ENCODE measurements at regions not wholly inside any gene's neighbourhood (a gene's known extent, or its start where the extent isn't known, plus 50 kb on each side); places are given as distances from the start of the nearest gene placed in this dataset.

DNA sequence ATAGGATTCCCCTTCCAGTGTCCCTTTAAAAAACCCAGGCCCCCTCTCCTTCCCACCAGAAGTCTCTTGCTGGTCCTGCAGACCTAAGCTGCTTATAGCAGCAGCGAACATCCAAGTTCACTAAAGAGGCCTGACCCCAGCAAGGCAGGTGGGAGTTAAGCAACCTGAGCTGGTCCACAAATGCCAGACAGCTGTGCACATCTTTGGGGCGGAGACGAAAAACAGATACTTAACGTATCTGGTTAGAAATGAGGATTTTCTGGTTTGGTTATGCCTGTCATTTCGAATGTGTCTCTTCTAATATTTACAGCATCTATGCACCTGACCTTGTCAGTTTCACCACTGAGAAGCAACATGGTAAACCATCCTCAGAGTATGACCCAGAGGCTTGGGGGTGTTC is 87.8 kb downstream of the SLC2A10 start:
- Histone ChIP-seq H3K27me3 (no peaks in the 10 kb centered on the region), H3K36me3 (no peaks in the 10 kb centered on the region), H3K4me1 (no peaks in the 10 kb centered on the region), H3K4me3 (no peak overlapping the region), H3K9me3 (no peaks in the 10 kb centered on the region), H3K27ac (no peak overlapping the region)
- intact Hi-C loops (cut with DNase I), result no loop called here
- DNase-seq (ENCODE audit: low spot score in 2 of 2), result no peak
- TF ChIP-seq, protein P1, sequence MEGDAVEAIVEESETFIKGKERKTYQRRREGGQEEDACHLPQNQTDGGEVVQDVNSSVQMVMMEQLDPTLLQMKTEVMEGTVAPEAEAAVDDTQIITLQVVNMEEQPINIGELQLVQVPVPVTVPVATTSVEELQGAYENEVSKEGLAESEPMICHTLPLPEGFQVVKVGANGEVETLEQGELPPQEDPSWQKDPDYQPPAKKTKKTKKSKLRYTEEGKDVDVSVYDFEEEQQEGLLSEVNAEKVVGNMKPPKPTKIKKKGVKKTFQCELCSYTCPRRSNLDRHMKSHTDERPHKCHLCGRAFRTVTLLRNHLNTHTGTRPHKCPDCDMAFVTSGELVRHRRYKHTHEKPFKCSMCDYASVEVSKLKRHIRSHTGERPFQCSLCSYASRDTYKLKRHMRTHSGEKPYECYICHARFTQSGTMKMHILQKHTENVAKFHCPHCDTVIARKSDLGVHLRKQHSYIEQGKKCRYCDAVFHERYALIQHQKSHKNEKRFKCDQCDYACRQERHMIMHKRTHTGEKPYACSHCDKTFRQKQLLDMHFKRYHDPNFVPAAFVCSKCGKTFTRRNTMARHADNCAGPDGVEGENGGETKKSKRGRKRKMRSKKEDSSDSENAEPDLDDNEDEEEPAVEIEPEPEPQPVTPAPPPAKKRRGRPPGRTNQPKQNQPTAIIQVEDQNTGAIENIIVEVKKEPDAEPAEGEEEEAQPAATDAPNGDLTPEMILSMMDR (IDR thresholded peaks at IDR 0.05), result no peak

DNA sequence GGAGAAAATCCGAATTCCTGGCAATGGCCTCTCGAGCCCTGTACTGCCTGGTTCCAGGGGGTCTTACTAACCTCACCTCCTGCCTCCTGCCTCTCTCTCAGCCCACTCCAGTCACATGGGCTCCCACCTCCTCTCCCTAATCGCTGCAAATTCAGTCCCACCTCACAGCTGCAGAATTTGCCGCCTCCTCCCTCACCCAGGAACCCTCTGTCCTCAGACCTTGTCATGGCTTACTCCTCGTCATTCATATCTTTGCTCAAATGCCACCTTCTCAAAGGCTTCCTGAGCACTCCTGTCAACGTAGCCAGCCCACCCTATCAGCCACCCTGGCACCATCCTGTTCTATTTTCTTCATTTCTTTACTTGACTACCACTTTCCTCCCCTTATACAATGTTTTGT is 89.0 kb downstream of the SLC2A10 start:
- Histone ChIP-seq H3K4me3 (no peak overlapping the region), H3K4me1 (no peaks in the 10 kb centered on the region), H3K9me3 (no peaks in the 10 kb centered on the region), H3K36me3 (no peaks in the 10 kb centered on the region), H3K27me3 (no peaks in the 10 kb centered on the region), H3K27ac (no peak overlapping the region)
- no peak for DNase-seq (ENCODE audit: low spot score in 2 of 2)
- TF ChIP-seq, protein P1 (IDR thresholded peaks at IDR 0.05), result no peak
- intact Hi-C loops (cut with DNase I), result no loop called here

DNA sequence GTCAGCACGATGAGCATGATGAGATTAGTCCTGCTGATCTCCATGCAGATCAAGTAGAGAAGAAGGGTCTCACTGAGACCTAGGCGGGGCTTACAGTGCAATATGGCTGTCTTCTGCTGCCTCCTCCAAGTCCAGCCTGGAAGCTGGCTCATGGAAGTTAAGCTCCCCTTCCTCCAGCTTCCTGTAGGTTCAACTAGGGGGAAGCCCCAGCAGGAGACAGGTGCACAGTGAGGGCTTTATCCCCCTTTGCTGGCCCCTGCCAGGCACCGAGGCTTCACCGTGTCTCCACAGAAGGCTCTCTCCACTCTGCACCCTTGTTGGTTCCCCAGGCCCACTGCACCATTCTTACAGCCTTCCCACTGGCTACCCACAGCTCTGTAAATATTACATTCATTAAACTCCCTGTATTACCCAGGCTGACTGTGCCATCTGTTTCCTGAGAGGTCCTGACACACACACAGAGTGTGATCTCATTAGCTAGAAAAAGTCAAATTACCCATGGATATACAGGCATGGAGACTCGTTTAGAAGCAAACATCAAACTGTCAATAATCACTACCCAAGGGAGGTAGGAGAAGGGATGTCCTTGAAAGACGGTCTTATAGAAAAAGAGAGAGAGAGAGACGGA is 90.4 kb downstream of the SLC2A10 start:
- intact Hi-C loops (cut with DNase I), result no loop called here
- H3K27ac ChIP-seq, result no peak overlapping the region
- no peak for DNase-seq (ENCODE audit: low spot score in 2 of 2)
- no peaks in the 10 kb centered on the region for H3K27me3 ChIP-seq
- H3K36me3 ChIP-seq, result no peaks in the 10 kb centered on the region
- no peak overlapping the region for H3K4me3 ChIP-seq
- no peaks in the 10 kb centered on the region for H3K9me3 ChIP-seq
- no peaks in the 10 kb centered on the region for H3K4me1 ChIP-seq
- TF ChIP-seq, protein P1 (IDR thresholded peaks at IDR 0.05), result no peak

DNA sequence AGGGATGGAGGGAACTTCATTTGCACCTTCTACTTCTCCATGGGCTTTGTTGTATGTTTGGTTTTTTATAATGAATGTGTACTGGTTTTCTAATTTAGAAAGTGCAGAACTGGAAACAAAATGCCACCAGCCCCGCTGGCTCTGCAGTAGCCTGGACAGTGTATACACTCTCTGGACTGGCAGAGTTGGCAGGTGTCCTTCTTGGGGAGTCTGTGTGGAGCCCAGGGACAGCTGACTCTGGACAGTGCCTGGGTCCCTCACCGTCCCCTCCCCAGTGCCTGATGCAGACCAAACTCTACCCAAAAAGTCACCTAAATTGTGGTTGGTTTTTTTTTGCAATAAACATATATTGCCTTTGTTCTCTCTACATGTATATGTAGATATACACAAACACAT is 91.0 kb downstream of the SLC2A10 start:
- Histone ChIP-seq H3K4me1 (no peaks in the 10 kb centered on the region), H3K27ac (no peak overlapping the region), H3K27me3 (no peaks in the 10 kb centered on the region), H3K9me3 (no peaks in the 10 kb centered on the region), H3K4me3 (no peak overlapping the region), H3K36me3 (no peaks in the 10 kb centered on the region)
- DNase-seq (ENCODE audit: low spot score in 2 of 2), result no peak
- intact Hi-C loops (cut with DNase I), result no loop called here
- TF ChIP-seq, protein P1 (IDR thresholded peaks at IDR 0.05), result no peak

DNA sequence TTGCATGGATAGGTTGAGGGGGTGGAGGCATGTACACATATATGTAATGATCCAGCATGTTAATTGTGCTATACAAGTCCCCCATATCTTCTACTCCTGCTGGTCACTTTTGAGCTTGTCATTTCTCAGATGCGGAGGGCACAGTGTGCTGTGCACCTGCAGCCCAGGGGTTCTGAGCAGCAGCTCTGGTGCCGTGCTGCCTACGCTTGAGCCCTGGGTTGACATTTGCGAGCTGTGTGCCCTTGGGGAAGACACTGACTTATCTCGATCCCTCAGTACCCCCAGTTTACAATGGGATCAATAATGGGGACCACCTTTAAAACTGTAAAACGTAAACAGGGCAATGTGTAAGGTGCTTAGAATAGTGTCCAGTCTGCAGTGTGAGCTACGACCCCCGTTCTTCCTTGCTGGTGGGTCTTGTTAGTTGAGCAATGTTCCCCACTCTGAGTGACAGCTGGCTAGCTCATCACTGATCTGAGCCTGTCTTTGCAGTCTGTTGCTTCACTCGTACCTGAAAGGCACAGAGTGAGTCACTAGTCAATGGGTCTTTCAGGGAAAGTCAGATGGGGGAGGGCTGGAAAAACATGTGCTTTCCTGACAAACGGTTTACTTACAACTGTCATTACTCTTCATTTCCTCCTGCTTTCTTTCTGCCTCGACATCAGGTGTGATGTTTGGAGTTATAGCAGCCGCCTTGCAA is 91.7 kb downstream of the SLC2A10 start:
- Histone ChIP-seq H3K36me3 (no peaks in the 10 kb centered on the region), H3K9me3 (no peaks in the 10 kb centered on the region), H3K4me3 (no peak overlapping the region), H3K4me1 (no peaks in the 10 kb centered on the region), H3K27ac (no peak overlapping the region), H3K27me3 (no peaks in the 10 kb centered on the region)
- TF ChIP-seq, protein P1 (IDR thresholded peaks at IDR 0.05), result no peak
- intact Hi-C loops (cut with DNase I), result no loop called here
- no peak for DNase-seq (ENCODE audit: low spot score in 2 of 2)

All from ascending aorta (tissue), 2 donors.